ENCODE measurements at regions not wholly inside any gene's neighbourhood (a gene's known extent, or its start where the extent isn't known, plus 50 kb on each side); places are given as distances from the start of the nearest gene placed in this dataset.

GRCh38 chr6:105507811-105508210 is 104.9 kb upstream of the PREP start:
- no peak for DNase-seq (ENCODE audit: low spot score in 2 of 2)
- Mint-ChIP-seq H3K9me3 (no peaks in the 10 kb centered on the region), H3K27ac (ENCODE audit: low read depth) (no peak overlapping the region), H3K4me1 (peaks cover 7% of the 10 kb centered on the region), H3K4me3 (no peak overlapping the region), H3K36me3 (ENCODE audit: insufficient read depth) (no peaks in the 10 kb centered on the region), H3K27me3 (no peaks in the 10 kb centered on the region)
- no peak for ATAC-seq (replicated peaks; ENCODE audit: extremely low read depth, poor library complexity, severe bottlenecking)

GRCh38 chr6:105504706-105505105 is 101.8 kb upstream of the PREP start:
- no peak for DNase-seq (ENCODE audit: low spot score in 2 of 2)
- no peaks in the 10 kb centered on the region for H3K9me3 Mint-ChIP-seq
- no peak overlapping the region for H3K27ac Mint-ChIP-seq (ENCODE audit: low read depth)

GRCh38 chr6:105503641-105504040 is 100.8 kb upstream of the PREP start:
- DNase-seq (ENCODE audit: low spot score in 2 of 2) (no peak), ATAC-seq (replicated peaks; ENCODE audit: extremely low read depth, poor library complexity, severe bottlenecking) (no peak)
- Mint-ChIP-seq H3K27me3 (no peaks in the 10 kb centered on the region), H3K9me3 (no peaks in the 10 kb centered on the region), H3K4me3 (no peak overlapping the region), H3K4me1 (no peaks in the 10 kb centered on the region), H3K27ac (ENCODE audit: low read depth) (no peak overlapping the region), H3K36me3 (ENCODE audit: insufficient read depth) (no peaks in the 10 kb centered on the region)

More at GRCh38 chr6:105504706-105505105, 101.8 kb upstream of the PREP start:
- no peaks in the 10 kb centered on the region for H3K36me3 Mint-ChIP-seq (ENCODE audit: insufficient read depth)
- H3K27me3 Mint-ChIP-seq, result no peaks in the 10 kb centered on the region
- peaks cover under 1% of the 10 kb centered on the region for H3K4me1 Mint-ChIP-seq
- ATAC-seq (replicated peaks; ENCODE audit: extremely low read depth, poor library complexity, severe bottlenecking), result no peak
- H3K4me3 Mint-ChIP-seq, result no peak overlapping the region

- H3K4me1 Mint-ChIP-seq, result no peaks in the 10 kb centered on the region
- H3K36me3 Mint-ChIP-seq (ENCODE audit: insufficient read depth), result no peaks in the 10 kb centered on the region
- no peaks in the 10 kb centered on the region for H3K9me3 Mint-ChIP-seq
- ATAC-seq (replicated peaks; ENCODE audit: extremely low read depth, poor library complexity, severe bottlenecking), result no peak
- no peak overlapping the region for H3K4me3 Mint-ChIP-seq
- H3K27me3 Mint-ChIP-seq, result no peaks in the 10 kb centered on the region
- no peak overlapping the region for H3K27ac Mint-ChIP-seq (ENCODE audit: low read depth)
- no peak for DNase-seq (ENCODE audit: low spot score in 2 of 2)
Observed at GRCh38 chr6:105501826-105502344, 99.0 kb upstream of the PREP start.

- ATAC-seq (replicated peaks; ENCODE audit: extremely low read depth, poor library complexity, severe bottlenecking) (no peak), DNase-seq (ENCODE audit: low spot score in 2 of 2) (no peak)
- Mint-ChIP-seq H3K9me3 (no peaks in the 10 kb centered on the region), H3K4me3 (no peak overlapping the region), H3K4me1 (no peaks in the 10 kb centered on the region), H3K36me3 (ENCODE audit: insufficient read depth) (no peaks in the 10 kb centered on the region), H3K27me3 (no peaks in the 10 kb centered on the region), H3K27ac (ENCODE audit: low read depth) (no peak overlapping the region)
Observed at GRCh38 chr6:105501246-105501645, 98.4 kb upstream of the PREP start.

- Mint-ChIP-seq H3K9me3 (no peaks in the 10 kb centered on the region), H3K4me1 (no peaks in the 10 kb centered on the region), H3K27me3 (no peaks in the 10 kb centered on the region), H3K36me3 (ENCODE audit: insufficient read depth) (no peaks in the 10 kb centered on the region), H3K27ac (ENCODE audit: low read depth) (no peak overlapping the region), H3K4me3 (no peak overlapping the region)
- ATAC-seq (replicated peaks; ENCODE audit: extremely low read depth, poor library complexity, severe bottlenecking) (no peak), DNase-seq (ENCODE audit: low spot score in 2 of 2) (no peak)
Observed at GRCh38 chr6:105500693-105501092, 97.8 kb upstream of the PREP start.

- Mint-ChIP-seq H3K4me3 (no peak overlapping the region), H3K27ac (ENCODE audit: low read depth) (no peak overlapping the region), H3K27me3 (no peaks in the 10 kb centered on the region)
Observed at GRCh38 chr6:105499931-105500330, 97.0 kb upstream of the PREP start.

GRCh38 chr6:105499136-105499870 is 96.4 kb upstream of the PREP start:
- no peaks in the 10 kb centered on the region for H3K4me1 Mint-ChIP-seq
- H3K27me3 Mint-ChIP-seq, result no peaks in the 10 kb centered on the region
- H3K36me3 Mint-ChIP-seq (ENCODE audit: insufficient read depth), result no peaks in the 10 kb centered on the region
- no peak overlapping the region for H3K27ac Mint-ChIP-seq (ENCODE audit: low read depth)
- no peaks in the 10 kb centered on the region for H3K9me3 Mint-ChIP-seq
- H3K4me3 Mint-ChIP-seq, result no peak overlapping the region
- DNase-seq (ENCODE audit: low spot score in 2 of 2) (no peak), ATAC-seq (replicated peaks; ENCODE audit: extremely low read depth, poor library complexity, severe bottlenecking) (no peak)

More at GRCh38 chr6:105499931-105500330, 97.0 kb upstream of the PREP start:
- no peaks in the 10 kb centered on the region for H3K9me3 Mint-ChIP-seq
- no peak for DNase-seq (ENCODE audit: low spot score in 2 of 2)
- no peak for ATAC-seq (replicated peaks; ENCODE audit: extremely low read depth, poor library complexity, severe bottlenecking)
- H3K4me1 Mint-ChIP-seq, result no peaks in the 10 kb centered on the region
- no peaks in the 10 kb centered on the region for H3K36me3 Mint-ChIP-seq (ENCODE audit: insufficient read depth)

GRCh38 chr6:105497549-105497948 is 94.7 kb upstream of the PREP start:
- no peaks in the 10 kb centered on the region for H3K4me1 Mint-ChIP-seq
- no peaks in the 10 kb centered on the region for H3K27me3 Mint-ChIP-seq
- H3K9me3 Mint-ChIP-seq, result no peaks in the 10 kb centered on the region
- DNase-seq (ENCODE audit: low spot score in 2 of 2), result no peak
- H3K4me3 Mint-ChIP-seq, result no peak overlapping the region
- no peak overlapping the region for H3K27ac Mint-ChIP-seq (ENCODE audit: low read depth)
- no peak for ATAC-seq (replicated peaks; ENCODE audit: extremely low read depth, poor library complexity, severe bottlenecking)
- no peaks in the 10 kb centered on the region for H3K36me3 Mint-ChIP-seq (ENCODE audit: insufficient read depth)

GRCh38 chr6:105495515-105495914 is 92.6 kb upstream of the PREP start:
- H3K4me3 Mint-ChIP-seq, result no peak overlapping the region
- H3K9me3 Mint-ChIP-seq, result no peaks in the 10 kb centered on the region
- no peak overlapping the region for H3K27ac Mint-ChIP-seq (ENCODE audit: low read depth)
- no peaks in the 10 kb centered on the region for H3K4me1 Mint-ChIP-seq
- no peaks in the 10 kb centered on the region for H3K27me3 Mint-ChIP-seq
- no peaks in the 10 kb centered on the region for H3K36me3 Mint-ChIP-seq (ENCODE audit: insufficient read depth)
- no peak for DNase-seq (ENCODE audit: low spot score in 2 of 2)
- ATAC-seq (replicated peaks; ENCODE audit: extremely low read depth, poor library complexity, severe bottlenecking), result no peak

- DNase-seq (ENCODE audit: low spot score in 2 of 2) (no peak), ATAC-seq (replicated peaks; ENCODE audit: extremely low read depth, poor library complexity, severe bottlenecking) (no peak)
- Mint-ChIP-seq H3K27ac (ENCODE audit: low read depth) (no peak overlapping the region), H3K4me1 (peaks cover 2% of the 10 kb centered on the region), H3K36me3 (ENCODE audit: insufficient read depth) (no peaks in the 10 kb centered on the region), H3K4me3 (no peak overlapping the region), H3K27me3 (no peaks in the 10 kb centered on the region), H3K9me3 (no peaks in the 10 kb centered on the region)
Observed at GRCh38 chr6:105494688-105495087, 91.8 kb upstream of the PREP start.

GRCh38 chr6:105493736-105494135 is 90.9 kb upstream of the PREP start:
- Mint-ChIP-seq H3K36me3 (ENCODE audit: insufficient read depth) (no peaks in the 10 kb centered on the region), H3K9me3 (no peaks in the 10 kb centered on the region), H3K4me3 (no peak overlapping the region), H3K27me3 (no peaks in the 10 kb centered on the region), H3K4me1 (peaks cover 8% of the 10 kb centered on the region), H3K27ac (ENCODE audit: low read depth) (no peak overlapping the region)
- no peak for ATAC-seq (replicated peaks; ENCODE audit: extremely low read depth, poor library complexity, severe bottlenecking)
- DNase-seq (ENCODE audit: low spot score in 2 of 2), result no peak

Data from central memory CD8-positive, alpha-beta T cell (primary cell).